ENCODE measurements at regions not wholly inside any gene's neighbourhood (a gene's known extent, or its start where the extent isn't known, plus 50 kb on each side); places are given as distances from the start of the nearest gene placed in this dataset.

GRCh38 chr2:35081001-35081621 is 1274.5 kb upstream of the CRIM1 start:
- no peak overlapping the region for H3K27ac ChIP-seq
- TF ChIP-seq, protein P1, sequence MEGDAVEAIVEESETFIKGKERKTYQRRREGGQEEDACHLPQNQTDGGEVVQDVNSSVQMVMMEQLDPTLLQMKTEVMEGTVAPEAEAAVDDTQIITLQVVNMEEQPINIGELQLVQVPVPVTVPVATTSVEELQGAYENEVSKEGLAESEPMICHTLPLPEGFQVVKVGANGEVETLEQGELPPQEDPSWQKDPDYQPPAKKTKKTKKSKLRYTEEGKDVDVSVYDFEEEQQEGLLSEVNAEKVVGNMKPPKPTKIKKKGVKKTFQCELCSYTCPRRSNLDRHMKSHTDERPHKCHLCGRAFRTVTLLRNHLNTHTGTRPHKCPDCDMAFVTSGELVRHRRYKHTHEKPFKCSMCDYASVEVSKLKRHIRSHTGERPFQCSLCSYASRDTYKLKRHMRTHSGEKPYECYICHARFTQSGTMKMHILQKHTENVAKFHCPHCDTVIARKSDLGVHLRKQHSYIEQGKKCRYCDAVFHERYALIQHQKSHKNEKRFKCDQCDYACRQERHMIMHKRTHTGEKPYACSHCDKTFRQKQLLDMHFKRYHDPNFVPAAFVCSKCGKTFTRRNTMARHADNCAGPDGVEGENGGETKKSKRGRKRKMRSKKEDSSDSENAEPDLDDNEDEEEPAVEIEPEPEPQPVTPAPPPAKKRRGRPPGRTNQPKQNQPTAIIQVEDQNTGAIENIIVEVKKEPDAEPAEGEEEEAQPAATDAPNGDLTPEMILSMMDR (conservative IDR thresholded peaks at IDR 0.05) = no peak

DNA sequence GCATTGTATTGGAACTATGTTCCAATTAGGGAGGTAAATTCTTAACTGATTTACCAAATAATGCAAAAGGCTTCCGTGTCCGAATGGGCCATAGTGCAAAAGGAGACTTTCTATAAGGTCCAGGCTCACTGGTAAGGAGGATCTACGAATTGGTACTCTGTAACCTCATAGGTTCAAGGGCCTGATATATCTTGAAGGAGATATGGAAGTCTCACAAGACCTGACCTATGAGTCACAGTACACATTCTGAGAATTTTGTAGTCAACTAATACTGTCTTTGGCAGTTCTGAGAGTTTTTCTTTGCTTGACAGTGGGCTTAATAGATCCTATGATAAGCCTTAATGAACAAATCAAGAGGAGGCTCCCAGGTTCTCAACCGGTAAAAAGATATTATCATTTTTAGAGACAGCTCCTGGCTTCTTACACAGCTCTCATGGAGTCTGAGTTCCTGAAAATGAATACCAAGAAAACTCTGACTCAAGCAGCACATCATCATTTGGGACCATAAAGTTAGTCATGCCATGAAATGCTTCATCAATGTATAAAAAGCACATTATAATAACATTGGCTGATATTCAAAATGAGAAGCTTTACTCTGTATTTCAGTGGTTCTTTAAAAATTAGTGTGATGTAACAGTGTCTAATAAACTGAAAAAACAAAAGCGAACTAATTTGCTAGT is 1275.2 kb upstream of the CRIM1 start:
- no peak overlapping the region for H3K27ac ChIP-seq
- TF ChIP-seq, protein P1 (conservative IDR thresholded peaks at IDR 0.05) = no peak

DNA sequence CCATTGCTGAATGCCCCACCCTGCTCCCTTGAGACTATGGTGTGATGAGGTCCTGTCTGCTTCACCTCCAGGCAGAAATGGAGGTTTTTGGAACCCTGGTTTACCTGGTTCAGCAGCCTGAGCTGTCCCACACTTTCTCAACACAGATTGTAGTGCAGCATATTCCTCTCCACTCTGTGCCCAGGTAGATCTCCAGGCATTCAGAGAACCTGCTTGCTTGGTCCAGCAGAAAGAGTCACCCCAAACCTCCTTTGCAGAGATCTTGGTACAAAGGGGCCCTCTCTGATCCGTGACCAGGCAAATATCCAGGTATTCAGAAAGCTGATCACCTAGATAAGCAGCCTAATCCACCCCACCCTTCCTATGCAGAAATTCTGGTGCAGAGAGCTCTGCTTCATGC is 1288.2 kb upstream of the CRIM1 start:
- no peak overlapping the region for H3K27ac ChIP-seq
- TF ChIP-seq, protein P1 (conservative IDR thresholded peaks at IDR 0.05) = no peak

DNA sequence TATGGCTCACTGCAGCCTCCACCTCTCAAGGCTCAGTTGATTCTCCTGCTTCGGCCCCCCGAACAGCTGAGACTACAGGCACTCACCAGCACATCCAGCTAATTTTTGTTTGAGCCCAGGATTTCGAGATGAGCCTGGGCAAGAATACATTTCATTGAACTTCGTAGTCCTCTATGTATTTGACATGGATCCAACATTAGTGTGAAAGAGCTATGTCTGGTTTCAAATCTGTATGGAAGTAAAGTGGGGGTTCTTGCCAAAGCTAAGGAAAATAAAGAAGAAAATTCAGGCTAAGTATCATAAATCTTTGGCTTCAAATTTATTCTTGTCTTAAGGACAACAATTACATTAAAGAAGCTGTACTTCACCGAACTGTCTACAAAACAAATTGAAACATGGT is 1291.7 kb upstream of the CRIM1 start:
- H3K27ac ChIP-seq = no peak overlapping the region
- TF ChIP-seq, protein P1 (conservative IDR thresholded peaks at IDR 0.05) = no peak

DNA sequence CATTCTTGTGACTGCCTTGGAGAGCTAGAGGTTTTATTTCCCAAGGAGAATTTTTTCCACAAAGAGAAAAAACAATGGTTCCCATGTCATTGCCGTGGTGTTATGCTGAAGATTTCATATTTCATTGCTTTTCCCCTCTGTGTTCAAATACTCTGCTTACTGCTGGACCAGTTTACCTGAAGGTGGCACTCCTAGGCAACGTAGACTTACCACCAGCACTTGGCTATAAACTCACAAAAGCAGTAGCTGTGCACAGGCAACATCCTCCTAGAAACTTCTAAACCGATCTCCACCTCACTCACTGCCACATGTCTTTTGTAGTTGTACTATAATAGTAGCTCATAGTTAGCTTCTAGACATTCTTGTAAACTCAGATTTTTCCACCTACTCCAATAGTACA is 1319.7 kb upstream of the CRIM1 start:
- TF ChIP-seq, protein P1 (conservative IDR thresholded peaks at IDR 0.05) = peak; percentile 41; the same call in 1 of the 2 replicates
- no peak overlapping the region for H3K27ac ChIP-seq

- no peak overlapping the region for H3K27ac ChIP-seq
- TF ChIP-seq, protein P1 (conservative IDR thresholded peaks at IDR 0.05) = no peak
These were observed 1321.8 kb upstream of the CRIM1 start for GRCh38 chr2:35033748-35034147.

DNA sequence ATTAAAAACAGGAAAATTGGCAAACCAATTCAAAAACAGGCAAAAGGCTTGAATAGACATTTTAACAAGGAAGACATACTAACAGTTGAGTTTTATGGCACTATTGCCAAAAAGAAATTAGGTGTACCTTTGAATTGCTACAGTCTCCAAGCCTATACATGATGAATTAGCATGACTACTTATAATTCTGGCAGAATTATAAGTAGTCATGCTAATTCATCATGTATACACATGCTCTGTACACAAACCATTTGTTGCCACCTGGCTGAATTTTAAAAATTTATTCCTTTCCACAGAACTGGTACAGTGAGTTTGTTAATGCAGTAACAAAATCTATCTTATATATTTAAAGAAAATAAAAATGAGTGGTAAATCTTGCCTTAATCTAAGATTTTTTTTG is 1332.0 kb upstream of the CRIM1 start:
- H3K27ac ChIP-seq = no peak overlapping the region
- TF ChIP-seq, protein P1 (conservative IDR thresholded peaks at IDR 0.05) = no peak

Measured in VCaP (cell line).